HEK293T (cell line): ENCODE measurements at regions not wholly inside any gene's neighbourhood (a gene's known extent, or its start where the extent isn't known, plus 50 kb on each side); places are given as distances from the start of the nearest gene placed in this dataset.
"Not testable (repeated sequence)": the region's sequence is repeated elsewhere in the genome, so short reads cannot be mapped to it uniquely, and the experiment has no call there.

Source experiments
- FOXA1 ChIP-seq: fragments of 450-650 bp; IDR thresholded peaks from 2 replicates; pipeline ENCODE4 v1.6.1; 2016; ENCODE audit warnings: mild to moderate bottlenecking
- ZNF384 ChIP-seq: fragments of 450-650 bp; IDR thresholded peaks from 2 replicates; pipeline ENCODE4 v1.6.1; 2016

DNA sequence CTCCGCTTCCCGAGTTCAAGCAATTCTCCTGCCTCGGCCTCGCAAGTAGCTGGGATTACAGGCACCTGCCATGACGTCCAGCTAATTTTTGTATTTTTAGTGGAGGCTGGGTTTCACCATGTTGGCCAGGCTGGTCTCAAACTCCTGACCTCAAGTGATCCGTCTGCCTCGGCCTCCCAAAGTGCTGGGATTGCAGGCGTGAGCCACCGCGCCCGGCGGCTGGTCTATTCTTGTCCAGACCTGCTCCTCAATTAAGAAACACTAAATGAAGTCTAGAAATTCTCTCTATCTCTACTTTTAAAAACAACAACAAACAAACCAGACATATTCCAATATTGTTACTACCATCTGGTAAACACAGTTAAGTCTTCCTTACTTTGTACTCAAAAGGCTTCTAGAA is 68.1 kb upstream of the LIFR start:
- not testable (repeated sequence) for TF ChIP-seq FOXA1, ZNF384
